Renal pelvis (tissue), 1 donor: ENCODE measurements at regions not wholly inside any gene's neighbourhood (a gene's known extent, or its start where the extent isn't known, plus 50 kb on each side); places are given as distances from the start of the nearest gene placed in this dataset.

Source experiments
- DNase-seq: peaks from one replicate; pipeline ENCODE4 v3.0.0-alpha.2; 2013

DNA sequence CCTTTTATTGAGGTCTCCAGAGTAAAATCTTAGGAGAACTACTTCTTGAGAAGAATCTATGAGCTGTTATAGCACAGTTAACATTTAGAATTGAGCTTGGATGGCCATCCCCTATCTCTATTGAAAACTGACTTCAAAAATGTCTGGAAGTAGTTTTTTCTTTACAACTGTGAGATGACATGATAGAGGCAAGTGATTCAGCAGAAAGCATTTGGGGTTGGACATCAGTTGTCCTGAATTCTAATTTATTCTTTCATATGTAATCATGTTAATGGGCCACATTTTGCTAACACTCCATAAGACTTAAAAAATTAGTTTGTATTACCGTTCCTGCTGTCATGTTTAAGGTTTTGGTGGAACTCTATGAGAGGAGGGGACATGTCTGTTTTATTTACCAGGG is 237.0 kb upstream of the SLC14A2 start:
- no peak for DNase-seq

DNA sequence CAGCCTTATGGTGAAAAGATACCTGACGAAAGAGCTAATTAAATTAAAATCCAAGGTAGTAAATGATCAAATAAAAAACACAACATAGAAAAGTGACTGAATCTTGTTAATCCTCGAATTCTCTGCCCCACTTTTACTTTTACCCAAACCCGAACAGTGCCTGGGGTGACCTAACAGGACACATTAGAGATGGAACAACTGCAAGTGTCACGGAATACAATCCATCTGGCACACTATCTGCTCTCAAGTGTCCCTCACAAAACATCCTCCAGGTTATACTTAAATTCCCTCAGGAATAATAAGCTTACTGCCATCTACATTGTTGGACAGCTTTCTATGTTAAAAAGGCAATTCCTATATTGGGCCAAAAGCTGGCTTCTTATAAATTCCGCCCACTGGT is 236.3 kb upstream of the SLC14A2 start:
- no peak for DNase-seq

DNA sequence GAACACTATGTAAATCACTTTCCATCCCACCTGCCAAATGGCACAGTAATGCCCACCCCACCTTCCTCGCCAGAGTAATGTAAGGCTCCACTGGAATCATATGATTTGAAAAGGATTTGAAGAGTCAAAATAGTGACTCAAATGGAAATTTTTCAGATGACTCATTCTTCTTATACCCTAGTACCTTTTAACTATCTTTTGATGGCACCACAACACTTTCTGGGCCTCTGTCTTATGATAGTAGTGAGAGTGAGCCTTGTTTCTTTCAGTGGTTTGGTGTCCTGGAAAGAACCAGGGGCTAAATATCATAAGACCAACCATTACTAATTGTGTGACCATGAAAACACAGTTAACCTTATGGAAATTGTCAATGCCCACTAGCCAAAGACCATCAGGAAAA is 235.4 kb upstream of the SLC14A2 start:
- no peak for DNase-seq

DNA sequence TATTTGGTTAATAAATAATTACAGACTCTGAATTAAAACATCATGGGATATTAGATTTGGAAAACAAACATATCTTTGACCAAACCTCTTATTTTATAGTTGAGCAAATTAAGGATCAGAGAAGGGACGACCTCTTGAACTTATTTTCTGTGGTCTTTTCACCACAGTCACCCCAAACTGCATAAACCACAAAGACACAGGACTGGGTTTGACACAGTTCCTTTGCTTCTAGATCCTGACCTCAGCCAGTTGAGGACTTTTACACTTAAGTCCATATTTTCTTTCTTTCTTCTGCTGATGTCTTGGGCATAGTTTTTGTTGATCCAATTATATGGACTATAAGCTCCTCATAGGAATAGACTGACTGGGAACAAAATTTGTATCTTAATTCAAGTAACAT is 234.0 kb upstream of the SLC14A2 start:
- no peak for DNase-seq

DNA sequence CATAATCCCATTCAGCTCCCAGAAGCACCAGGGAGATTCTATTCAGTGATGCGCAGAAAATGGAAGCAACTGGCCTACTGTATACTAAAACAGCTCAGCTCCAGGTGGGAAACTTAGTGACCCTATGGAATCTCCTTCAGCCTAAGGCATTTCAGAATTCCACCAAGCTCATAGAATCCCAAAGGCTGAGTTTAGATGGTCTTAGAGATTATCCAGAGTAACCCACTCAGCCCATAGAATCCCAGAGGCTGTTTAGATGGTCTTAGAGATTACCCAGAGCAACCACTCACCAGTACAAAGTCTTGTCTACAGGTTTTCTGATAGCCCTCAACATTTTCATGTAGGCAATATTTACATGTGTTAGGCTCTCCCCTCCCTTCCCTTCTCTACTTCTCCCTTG is 232.0 kb upstream of the SLC14A2 start:
- no peak for DNase-seq

DNA sequence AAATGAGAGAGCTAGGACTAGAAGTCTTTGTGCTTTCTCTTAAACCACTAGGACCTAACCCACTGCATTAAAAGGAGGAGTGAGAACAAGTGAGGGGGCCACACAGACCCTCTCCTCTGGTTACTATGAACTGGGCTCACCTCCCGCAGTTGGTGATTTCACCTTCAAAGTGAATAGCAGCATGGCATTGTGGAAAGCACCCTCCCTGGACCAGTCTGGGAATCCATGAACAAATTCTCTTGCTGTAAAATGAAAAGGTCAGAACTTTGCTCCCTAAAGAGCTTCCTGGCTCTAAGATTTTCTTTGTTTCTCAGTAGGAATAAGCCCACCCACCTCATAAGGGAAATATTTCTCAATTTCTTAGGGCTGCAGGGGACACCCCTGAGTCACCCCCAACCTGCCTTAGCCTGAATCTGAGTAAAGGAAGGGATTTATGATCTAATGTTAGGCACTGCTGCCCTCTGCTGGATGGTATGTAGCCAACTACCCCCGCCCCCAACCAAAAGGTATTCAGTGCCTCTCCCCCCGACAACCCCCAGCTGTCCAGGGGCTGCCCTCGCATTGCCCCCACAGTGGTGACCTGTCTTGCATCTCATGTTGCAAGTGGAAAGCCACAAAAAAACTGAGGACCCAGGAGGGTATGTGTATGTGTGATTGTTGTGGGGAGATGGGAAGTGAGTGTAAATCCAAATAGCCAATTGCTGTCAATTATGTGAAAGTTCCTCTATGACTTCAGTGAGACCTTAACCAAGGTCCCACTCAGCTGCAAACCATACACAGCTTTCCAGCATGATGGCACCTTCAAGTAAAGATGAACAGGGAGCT is 230.9 kb upstream of the SLC14A2 start:
- DNase-seq: peak; percentile 69

DNA sequence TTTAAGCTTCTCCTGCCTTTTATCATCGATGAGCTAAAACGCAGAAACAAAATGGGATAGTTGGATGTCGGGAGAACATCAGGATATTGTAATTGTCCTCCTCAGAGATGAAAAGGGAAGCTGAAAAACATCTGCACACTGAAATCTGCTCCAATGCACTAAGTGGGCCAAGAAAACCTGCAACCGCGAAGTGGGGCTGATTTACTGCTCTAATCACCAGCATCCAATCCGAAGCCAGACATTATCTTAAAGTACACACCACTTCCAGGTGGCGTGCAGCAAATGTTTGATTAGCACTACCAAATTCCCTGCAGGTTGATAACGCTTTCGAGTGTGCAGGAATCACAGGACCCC is 230.3 kb upstream of the SLC14A2 start:
- DNase-seq: no peak

DNA sequence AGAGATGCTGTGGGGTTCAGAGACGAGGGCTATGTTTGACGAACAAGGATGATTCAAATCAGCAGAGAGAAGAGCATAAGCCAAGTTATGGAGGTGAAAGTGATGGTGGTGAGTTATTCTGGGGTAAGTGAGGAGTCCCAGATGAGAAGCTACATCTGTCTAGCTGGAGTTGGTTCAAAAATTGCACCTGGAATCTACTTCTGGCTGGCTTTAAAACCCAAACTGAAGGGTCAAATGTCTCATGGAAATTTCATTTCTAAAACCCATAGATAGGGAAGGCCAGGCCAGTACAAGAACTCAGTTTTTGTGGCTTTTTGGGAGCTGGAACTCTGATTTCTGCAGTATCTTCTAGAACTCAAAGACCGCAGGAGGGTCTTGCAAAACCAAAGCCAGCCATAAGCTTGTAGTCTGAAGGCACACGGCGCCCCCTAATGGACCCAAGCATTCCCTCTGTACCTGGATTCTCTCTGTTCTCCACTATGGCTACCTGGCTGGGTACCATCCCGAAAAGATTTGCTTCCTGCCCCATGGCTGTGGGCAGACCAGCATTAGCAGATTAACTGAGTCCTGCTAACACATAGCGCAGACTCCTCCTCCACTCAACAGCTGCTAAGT is 229.1 kb upstream of the SLC14A2 start:
- peak; percentile 69 for DNase-seq

DNA sequence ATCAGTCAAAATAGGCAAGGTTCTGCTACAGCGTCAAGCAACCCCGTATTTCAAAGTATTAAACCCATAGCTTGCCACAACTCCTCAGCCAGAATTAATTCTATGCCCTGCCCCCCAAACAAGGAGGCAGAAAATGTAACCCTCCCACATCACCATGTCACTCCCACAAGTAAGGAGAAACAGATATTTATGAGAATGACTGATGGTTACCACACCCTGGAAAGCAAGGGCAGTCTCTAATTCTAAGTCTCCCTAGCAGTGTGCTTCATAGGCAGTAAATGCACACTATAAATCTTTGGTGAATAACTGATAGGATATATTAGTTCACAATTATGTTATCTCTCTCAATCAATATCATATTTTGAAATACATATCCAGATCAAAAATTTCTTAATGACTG is 228.0 kb upstream of the SLC14A2 start:
- no peak for DNase-seq

DNA sequence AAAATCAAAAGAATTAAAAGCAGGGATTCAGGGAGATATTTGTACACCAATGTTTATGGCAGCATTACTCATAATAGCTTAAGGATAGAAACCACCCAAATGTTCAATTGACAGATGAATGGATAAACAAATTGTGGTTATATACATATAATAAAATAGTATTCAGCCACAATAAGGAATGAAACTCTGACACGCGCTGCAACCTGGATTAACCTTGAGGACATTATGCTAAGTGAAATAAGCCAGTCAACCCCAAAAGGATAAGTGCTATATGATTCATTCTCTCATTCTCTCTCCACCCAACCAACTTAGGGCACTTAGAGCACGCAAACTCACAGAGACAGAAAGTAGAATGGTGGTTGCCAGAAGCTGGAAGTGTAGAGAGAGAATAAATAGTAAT is 216.8 kb upstream of the SLC14A2 start:
- DNase-seq: no peak

DNA sequence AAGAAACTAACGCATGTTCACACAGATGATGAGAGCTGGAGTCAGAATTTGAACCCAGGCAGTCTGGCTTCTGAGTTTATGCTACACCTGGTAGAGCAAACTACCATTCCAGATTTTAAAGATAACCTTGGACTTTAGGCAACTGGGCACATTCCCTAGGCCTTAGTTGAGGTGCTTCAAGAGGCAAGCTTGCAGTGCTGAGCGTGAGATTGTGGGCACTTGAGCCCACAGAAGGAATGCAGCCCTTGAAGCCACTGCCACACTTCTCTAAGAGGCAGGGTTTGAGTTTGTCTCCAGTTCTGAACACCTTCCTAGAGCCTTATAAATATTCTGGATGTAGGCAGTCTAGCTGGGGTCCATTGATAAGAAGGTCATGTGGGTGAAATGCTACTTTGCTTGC is 216.1 kb upstream of the SLC14A2 start:
- no peak for DNase-seq

DNA sequence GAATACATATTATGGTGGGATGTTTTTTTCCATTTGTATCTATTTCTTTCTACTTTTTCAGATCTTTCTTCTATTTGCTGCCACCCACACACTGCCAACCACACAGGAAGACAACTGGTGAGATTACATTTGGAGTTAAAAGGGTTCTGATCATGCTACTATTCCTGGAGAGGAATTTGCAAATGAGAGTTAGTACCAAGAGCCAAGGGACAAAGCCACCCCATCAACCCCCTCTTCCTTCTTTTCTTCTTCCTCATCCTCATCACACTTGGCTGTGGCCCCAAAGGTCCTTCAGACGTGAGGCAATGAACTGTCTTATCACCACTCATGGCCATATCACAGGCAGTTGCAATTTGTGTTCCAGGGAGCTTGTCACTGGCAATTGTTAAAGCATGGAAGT is 215.6 kb upstream of the SLC14A2 start:
- no peak for DNase-seq

DNA sequence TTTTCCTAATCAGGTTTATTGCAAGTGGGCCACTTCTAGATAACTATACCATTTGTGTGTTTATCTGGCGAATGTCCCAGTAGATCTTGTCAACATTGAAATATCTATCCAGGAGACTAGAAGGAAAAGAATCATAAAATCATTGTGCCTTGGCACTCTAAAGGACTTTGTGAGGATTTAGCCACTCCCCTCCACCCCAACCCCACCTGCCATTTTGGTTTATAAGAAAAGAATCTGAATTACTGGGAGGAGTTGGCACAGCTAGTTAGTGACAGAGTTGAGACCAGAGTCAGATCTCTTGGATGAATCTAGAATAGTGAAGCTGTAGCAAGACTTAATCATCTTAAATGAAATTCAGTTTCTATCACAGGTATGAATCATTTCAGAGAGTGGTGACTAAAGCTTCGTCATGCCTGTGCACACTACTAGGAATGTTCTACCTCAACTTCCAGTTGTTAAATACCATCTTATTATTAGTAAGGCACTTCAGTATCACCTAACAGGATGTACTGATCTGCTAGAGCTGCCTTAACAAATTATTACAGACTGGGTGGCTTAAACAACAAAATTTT is 212.7 kb upstream of the SLC14A2 start:
- DNase-seq: no peak

DNA sequence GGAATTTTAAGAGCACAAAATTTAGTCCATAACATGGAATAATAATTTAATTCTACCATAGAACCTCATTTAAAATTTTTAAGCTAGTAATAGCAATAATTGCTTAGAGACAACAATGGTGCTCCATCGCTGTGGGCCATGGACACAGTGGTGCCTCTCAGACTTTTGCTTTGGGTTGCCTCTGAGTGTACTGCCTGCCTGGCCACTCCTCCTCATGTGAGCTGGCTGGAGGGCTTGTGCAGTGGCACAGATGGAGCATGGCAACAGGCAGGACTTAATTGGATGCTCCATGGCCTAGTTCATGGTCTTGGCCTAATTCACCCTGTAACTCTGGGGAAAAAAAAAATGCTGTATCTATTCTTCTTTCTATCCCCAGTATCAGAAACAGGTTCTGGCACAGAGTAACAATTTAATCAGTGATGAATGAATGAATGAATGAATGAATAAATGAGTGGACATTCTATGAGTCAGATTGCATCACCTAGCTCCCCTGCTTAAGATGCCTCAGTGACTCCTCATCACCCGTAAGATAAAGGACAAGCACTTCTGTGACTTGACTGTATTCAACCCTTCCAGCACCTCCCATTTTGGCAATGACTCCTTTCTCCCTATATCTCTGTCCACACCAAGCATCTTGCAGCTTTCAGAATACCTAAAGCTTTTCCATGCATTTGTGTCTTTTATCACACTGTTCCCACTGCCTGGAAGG is 211.8 kb upstream of the SLC14A2 start:
- DNase-seq: no peak

DNA sequence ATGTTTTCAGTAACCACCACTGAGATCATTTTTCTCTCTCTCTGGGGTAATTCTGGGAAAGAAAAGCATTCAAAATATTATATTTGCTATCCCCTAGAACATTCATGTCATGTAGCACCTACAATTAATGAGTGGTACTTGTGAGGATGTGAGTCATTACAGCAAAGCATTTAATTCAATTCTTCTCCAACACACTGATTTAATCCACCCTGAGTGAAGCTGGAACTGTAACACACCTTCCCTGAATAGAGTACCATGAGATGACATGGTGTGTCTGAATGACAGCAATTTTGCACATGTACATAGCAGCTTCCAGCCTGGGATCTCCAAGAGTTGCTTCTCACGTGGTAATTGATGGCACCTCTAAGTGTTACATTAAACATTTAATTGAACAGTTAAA is 207.1 kb upstream of the SLC14A2 start:
- no peak for DNase-seq

DNA sequence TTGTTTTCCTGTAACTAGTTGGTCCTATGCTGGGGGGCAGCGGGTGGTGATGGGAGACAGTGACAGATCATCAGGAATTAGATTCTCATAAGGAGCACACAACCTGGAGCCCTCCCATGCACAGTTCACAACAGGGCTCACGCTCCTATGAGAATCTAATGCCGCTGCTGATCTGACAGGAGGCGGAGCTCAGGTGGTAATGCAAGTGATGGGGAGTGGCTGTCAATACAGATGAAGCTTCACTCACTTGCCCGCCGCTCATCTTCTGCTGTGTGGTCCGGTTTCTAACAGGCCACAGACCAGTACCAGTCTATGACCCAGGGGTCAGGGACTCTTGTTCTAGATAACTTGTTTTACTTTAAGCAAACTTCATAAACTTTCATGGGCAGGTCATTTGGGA is 205.3 kb upstream of the SLC14A2 start:
- DNase-seq: no peak

DNA sequence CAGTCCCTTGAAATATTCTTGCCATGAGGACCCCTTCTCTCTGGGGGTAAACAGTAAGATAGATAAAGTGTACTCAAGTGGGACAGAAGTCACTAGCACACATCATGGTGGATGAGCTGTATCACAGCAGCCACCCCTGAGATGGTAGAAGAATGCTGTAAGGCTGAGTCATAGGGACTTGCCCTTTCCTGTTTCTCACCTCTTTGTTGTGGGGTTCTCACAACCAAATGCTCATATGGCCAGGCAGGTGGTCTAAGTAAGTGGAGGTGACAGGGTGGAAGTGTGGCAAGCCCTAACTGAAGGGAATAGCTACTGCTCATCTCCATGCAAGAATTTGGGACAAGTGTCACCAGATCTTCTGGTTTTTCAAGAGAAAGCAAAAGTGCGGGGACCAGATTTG is 202.7 kb upstream of the SLC14A2 start:
- no peak for DNase-seq

DNA sequence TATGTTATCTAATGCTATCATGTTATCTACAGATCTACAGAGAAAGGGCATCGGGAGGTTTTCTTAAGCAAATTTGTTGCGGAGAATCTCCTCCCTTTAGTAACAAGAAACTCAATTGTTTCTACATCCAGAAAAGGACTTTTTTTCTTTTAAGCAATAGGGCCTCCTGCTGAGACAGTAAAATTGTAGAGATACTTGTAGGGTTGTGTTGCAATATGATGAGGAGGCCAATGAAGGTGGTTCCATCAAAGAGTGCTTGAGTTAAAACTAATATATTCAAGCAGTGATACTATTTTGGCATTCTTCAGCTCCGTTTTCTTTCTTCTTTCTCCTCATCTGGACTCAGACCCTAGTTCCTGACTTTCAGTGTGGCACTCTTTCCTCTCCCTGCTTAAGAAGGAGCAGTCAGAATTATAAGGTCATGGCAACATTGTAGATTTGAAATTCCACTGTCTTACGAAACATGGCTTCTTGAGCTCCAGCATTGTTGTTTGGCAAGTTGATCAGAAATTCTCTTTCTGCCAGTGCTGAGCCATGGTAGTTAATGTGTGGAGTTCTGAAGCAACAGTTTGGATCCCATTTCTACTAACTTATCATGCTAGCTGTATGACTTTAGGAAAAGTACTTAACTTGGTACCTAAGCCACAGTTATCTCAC is 202.0 kb upstream of the SLC14A2 start:
- DNase-seq: no peak

DNA sequence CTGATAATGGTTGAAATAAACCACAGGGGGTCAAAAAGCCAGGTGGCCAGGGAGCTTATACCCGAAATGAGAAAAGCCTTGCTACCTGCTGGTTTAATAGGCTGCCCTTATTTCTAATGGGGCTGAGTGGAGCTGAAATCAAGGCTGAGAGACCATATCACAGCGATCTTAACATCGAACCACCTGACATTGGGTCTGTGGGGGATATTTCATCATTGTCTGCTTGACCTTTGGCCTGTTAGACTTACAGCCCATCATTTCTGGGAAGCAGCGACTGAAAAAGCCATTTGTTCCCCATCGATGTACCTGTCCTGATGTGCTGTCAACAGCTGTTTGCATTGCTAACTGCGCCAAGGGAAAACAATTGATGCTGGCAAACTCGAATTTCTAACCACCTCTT is 199.7 kb upstream of the SLC14A2 start:
- DNase-seq: no peak

DNA sequence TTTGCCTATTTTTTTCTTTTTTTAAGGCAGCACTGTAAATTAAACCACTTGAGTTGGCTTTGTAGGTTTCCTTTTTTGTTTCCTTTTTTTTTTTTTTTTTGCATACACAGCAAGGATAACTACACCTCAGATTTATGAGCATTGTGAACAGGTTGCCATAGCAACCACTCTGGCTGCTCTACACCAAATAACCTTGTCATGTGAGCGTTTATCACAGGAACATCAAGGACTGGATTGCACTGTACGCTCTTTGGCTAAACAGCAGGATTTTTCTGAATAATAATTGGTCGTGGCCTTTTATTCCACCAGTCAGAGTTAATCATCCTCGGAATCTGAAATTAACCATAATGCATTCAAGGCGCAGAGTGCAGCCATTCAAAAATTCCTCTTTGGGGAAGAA is 199.1 kb upstream of the SLC14A2 start:
- peak; percentile 87 for DNase-seq

DNA sequence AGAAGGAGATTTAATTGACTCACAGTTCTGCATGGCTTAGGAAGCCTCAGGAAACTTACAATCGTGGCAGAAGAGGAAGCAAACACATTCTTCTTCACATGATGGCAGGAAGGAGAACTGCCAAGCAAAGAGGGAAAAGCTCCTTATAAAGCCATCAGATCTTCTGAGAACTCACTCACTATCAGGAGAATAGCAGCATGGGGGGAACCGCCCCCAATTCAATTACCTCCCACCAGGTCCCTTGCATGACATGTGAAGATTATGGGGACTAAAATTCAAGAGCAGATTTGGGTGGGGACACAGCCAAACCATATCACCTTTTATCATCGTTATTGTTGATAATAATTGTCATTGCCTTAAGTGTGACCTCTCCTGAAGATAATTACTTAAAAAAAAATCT is 197.9 kb upstream of the SLC14A2 start:
- no peak for DNase-seq

DNA sequence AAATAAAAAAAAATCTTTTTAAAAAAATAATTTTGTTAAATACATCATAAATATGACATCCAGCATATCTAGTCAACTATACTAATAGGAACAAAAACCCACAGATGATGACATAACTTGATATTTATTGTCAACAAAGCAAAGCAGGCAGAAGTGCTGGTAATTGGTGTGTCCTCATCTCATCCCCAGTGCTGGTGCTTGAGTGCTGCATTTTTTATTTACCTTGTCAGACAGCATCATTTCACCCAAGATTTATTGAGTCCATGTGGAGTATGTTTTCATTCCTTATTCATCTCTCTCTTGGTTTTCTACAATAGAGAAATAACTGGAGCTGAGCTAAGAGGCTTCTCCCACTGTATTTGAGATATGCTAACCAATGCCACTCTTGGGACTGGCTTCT is 191.6 kb upstream of the SLC14A2 start:
- DNase-seq: no peak

DNA sequence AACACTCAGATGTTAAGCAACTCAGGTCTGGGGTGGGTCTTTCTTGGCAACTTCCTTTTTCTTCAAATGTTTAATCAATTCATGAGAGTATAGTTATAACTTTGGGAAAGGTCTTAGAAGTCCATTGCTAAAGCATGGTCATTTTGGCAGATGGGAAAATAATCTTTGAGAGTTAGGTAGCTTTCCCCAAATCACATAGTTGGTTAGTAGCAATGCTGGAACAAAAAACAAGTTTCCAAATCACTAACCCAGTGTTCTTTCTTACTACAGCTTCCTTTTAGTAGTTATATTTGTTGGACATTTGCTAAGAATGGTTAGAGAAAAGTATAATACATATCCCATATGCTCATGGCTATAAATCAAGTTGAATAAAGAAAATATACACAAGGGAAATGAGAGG is 185.2 kb upstream of the SLC14A2 start:
- no peak for DNase-seq
